BJ (cell line): ENCODE measurements at regions not wholly inside any gene's neighbourhood (a gene's known extent, or its start where the extent isn't known, plus 50 kb on each side); places are given as distances from the start of the nearest gene placed in this dataset.

Experiments used
- CTCF ChIA-PET: fragments of 350-600 bp; formaldehyde crosslinking; extraction: SDS; loops from one replicate; lab custom pipeline; 2021; ENCODE audit warnings: antibody characterized with exemption, inconsistent platforms; lab: Yijun Ruan, JAX
- POLR2A ChIA-PET: fragments of 300-600 bp; sonication (Branson Sonifier 250); formaldehyde crosslinking; extraction: SDS; loops from one replicate; lab custom pipeline; 2021; ENCODE audit warnings: antibody characterized with exemption; lab: Charles Lee
- DNase-seq: peaks from one replicate; pipeline ENCODE4 v3.0.0-alpha.2; 2011; ENCODE audit warnings: low read depth
- H3K27me3 ChIP-seq: 2 replicates; pipeline ENCODE4 v1.6.0; 2011; ENCODE audit warnings: low read length; ENCODE audit not compliant: control insufficient read depth, insufficient read depth
- H3K36me3 ChIP-seq: 2 replicates; pipeline ENCODE4 v1.5.1; 2011; ENCODE audit warnings: low read length; ENCODE audit not compliant: control insufficient read depth, insufficient read depth
- H3K4me3 ChIP-seq: 2 replicates; pipeline ENCODE4 v1.5.1; 2011; ENCODE audit warnings: low read depth, mild to moderate bottlenecking, control low read depth, low read length
- CTCF ChIP-seq: IDR thresholded peaks from 2 replicates; pipeline ENCODE4 v1.5.1; 2011; ENCODE audit warnings: low read depth, mild to moderate bottlenecking, control low read depth, inconsistent platforms, low read length, moderate library complexity; ENCODE audit not compliant: insufficient read depth

- no peak overlapping the region for H3K4me3 ChIP-seq
- CTCF ChIA-PET = interaction anchor here (1.0 kb wide), 1 partner anchor 27 kb away, joined by 3 read pairs; no protein-coding TSS in a partner anchor
- TF ChIP-seq CTCF = no peak
- POLR2A ChIA-PET = no interaction called here
- H3K36me3 ChIP-seq = no peaks in the 10 kb centered on the region
- no peaks in the 10 kb centered on the region for H3K27me3 ChIP-seq
- DNase-seq = no peak
Observed at GRCh38 chr14:65302571-65303189, 109.8 kb upstream of the FUT8 start.

- no peak for DNase-seq
- Histone ChIP-seq H3K27me3 (no peaks in the 10 kb centered on the region), H3K4me3 (no peak overlapping the region), H3K36me3 (no peaks in the 10 kb centered on the region)
- ChIA-PET POLR2A (no interaction called here), CTCF (interaction anchor here (1.0 to 2.0 kb wide), 2 partner anchors 8 to 27 kb away, joined by 3 to 6 read pairs; no protein-coding TSS in a partner anchor)
- no peak for TF ChIP-seq CTCF
Observed at GRCh38 chr14:65303190-65303898, 109.2 kb upstream of the FUT8 start.

GRCh38 chr14:65303899-65304222, 108.7 kb upstream of the FUT8 start:
- no peak for TF ChIP-seq CTCF
- Histone ChIP-seq H3K36me3 (no peaks in the 10 kb centered on the region), H3K27me3 (no peaks in the 10 kb centered on the region), H3K4me3 (no peak overlapping the region)
- POLR2A ChIA-PET = no interaction called here
- no peak for DNase-seq
- CTCF ChIA-PET = interaction anchor here (2.0 kb wide), 1 partner anchor 8 kb away, joined by 6 read pairs; no protein-coding TSS in a partner anchor

GRCh38 chr14:65304239-65304638, 108.3 kb upstream of the FUT8 start:
- Histone ChIP-seq H3K27me3 (no peaks in the 10 kb centered on the region), H3K36me3 (no peaks in the 10 kb centered on the region), H3K4me3 (no peak overlapping the region)
- POLR2A ChIA-PET = no interaction called here
- TF ChIP-seq CTCF = no peak
- CTCF ChIA-PET = interaction anchor here (2.0 kb wide), 1 partner anchor 9 kb away, joined by 6 read pairs; no protein-coding TSS in a partner anchor
- no peak for DNase-seq

GRCh38 chr14:65304963-65305362, 107.6 kb upstream of the FUT8 start:
- Histone ChIP-seq H3K4me3 (no peak overlapping the region), H3K27me3 (no peaks in the 10 kb centered on the region), H3K36me3 (no peaks in the 10 kb centered on the region)
- ChIA-PET CTCF (interaction anchor here (2.0 kb wide), 1 partner anchor 9 kb away, joined by 6 read pairs; no protein-coding TSS in a partner anchor), POLR2A (no interaction called here)
- no peak for TF ChIP-seq CTCF
- DNase-seq = no peak
